ENCODE measurements at regions not wholly inside any gene's neighbourhood (a gene's known extent, or its start where the extent isn't known, plus 50 kb on each side); places are given as distances from the start of the nearest gene placed in this dataset.
"Not testable (repeated sequence)": the region's sequence is repeated elsewhere in the genome, so short reads cannot be mapped to it uniquely, and the experiment has no call there.

- DNase-seq, result no peak
Measured at GRCh38 chr3:110487840-110488239, 583.8 kb upstream of the NECTIN3 start.

- no peak for DNase-seq
Measured at GRCh38 chr3:110491413-110491812, 580.2 kb upstream of the NECTIN3 start.

DNA sequence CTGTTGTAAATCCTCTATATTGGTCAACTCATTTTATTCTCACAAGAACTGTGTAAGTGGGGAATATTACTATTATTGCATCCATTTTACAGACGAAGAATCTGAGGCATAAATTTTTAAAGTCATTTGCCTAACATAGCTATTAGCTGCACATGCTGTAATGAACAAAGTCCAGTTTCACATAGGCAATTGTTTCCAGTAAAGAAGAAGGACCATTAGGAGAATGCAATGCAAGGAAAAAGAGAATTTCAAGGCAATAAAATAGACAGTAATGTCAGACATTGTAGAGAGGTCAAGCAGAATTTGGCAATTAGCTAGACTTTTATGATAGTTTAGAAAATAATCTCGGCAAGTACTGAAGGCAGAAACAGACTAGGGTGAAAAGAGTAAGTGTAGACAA is 578.7 kb upstream of the NECTIN3 start:
- no peak for DNase-seq

GRCh38 chr3:110493438-110494092 is 578.1 kb upstream of the NECTIN3 start:
- no peak for DNase-seq

DNA sequence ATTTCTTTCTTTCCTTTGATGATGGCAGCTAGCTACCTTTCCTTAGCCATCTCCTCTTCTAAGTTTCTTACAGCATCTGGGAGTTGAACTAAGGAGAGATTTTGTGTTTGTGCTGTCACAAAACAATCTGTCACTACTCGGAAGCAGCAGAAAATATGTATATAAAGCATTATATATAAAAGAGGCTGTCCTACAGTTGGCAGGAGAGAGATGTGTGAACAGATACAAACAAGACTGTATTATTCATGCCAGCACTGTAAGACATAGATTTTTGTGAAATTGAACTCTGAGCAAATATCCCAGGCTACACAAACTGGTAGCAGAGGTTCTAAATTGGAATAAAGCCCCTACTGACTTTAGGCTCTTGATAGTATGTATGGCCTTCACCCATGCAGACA is 577.5 kb upstream of the NECTIN3 start:
- no peak for DNase-seq

DNA sequence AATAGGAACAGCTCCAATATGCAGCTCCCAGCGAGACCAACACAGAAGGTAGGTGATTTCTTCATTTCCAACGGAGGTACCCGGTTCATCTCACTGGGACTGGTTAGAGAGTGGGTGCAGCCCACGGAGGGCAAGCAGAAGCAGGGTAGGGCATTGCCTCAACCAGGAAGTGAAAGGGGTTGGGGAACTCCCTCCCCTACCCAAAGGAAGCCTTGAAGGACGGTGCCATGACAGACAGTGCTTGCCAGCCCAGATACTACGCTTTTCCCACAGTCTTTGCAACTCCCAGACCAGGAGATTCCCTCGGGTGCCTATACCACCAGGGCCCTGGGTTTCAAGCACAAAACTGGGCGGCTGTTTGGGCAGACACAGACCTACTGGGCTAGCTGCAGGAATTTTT is 576.9 kb upstream of the NECTIN3 start:
- no peak for DNase-seq

DNA sequence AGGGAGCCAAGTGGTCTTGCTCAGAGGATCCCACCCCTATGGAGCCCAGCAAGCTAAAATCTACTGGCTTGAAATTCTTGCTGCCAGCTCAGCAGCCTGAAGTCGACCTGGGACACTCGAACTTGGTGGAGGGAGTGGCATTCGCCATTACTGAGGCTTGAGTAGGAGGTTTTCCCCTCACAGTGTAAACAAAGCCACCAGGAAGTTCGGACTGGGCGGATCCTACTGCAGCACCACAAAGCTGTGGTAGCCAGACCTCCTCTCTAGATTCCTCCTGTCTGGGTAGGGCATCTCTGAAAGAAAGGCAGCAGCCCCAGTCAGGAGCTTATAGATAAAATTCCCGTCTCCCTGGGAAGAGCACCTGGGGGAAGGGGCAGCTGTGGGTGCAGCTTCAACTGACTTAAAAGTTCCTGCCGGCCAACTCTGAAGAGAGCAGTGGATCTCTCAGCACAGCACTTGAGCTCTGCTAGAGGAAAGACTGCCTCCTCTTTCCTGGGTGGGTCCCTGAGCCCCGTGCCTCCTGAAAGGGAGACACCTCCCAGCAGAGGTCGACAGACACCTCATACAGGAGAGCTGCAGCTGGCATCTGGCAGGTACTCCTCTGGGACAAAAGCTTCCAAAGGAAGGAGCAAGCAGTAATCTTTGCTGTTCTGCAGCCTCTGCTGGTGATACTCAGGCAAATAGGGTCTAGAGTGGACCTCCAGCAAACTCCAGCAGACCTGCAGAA is 576.3 kb upstream of the NECTIN3 start:
- no peak for DNase-seq

GRCh38 chr3:110504401-110504800 is 567.2 kb upstream of the NECTIN3 start:
- DNase-seq, result no peak

DNA sequence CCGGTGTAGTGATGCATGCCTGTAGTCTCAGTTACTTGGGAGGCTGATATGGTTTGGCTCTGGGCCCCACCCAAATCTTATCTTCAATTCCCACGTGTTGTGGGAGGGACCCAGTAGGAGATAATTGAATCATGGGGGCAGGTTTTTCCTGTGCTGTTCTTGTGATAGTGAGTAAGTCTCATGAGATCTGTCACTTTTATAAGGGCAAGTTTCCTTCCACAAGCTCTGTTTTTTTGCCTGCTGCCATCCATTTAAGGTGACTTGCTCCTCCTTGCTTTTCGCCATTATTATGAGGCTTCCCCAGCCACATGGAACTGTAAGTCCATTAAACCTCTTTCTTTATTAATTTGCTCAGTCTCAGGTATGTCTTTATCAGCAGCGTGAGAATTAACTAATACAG is 566.7 kb upstream of the NECTIN3 start:
- no peak for DNase-seq

GRCh38 chr3:110506890-110507289 is 564.7 kb upstream of the NECTIN3 start:
- no peak for DNase-seq

GRCh38 chr3:110507570-110507969 is 564.0 kb upstream of the NECTIN3 start:
- not testable (repeated sequence) for DNase-seq

GRCh38 chr3:110512961-110513360 is 558.7 kb upstream of the NECTIN3 start:
- DNase-seq, result no peak

DNA sequence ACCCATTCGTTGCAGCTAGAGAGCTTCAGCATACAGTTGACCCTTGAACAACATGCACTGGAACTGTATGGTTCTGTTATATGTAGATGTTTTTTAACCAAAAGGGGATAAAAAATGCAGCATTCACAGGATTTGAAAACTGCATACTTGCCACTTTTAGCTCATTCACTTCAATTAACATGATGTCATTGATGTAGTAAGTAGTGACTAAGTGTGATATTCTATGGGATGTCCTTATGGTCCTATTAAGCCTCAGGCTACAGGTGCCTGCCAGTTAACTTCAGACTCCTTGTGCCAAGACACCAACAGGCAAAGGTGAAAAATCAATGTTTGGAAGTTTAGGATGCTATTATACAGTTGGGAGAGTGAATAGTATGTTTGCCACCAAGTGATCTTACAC is 553.6 kb upstream of the NECTIN3 start:
- no peak for DNase-seq

GRCh38 chr3:110519071-110519470 is 552.5 kb upstream of the NECTIN3 start:
- DNase-seq, result no peak

GRCh38 chr3:110521019-110521418 is 550.6 kb upstream of the NECTIN3 start:
- DNase-seq, result no peak

GRCh38 chr3:110525558-110526064 is 546.0 kb upstream of the NECTIN3 start:
- DNase-seq, result not testable (repeated sequence)

DNA sequence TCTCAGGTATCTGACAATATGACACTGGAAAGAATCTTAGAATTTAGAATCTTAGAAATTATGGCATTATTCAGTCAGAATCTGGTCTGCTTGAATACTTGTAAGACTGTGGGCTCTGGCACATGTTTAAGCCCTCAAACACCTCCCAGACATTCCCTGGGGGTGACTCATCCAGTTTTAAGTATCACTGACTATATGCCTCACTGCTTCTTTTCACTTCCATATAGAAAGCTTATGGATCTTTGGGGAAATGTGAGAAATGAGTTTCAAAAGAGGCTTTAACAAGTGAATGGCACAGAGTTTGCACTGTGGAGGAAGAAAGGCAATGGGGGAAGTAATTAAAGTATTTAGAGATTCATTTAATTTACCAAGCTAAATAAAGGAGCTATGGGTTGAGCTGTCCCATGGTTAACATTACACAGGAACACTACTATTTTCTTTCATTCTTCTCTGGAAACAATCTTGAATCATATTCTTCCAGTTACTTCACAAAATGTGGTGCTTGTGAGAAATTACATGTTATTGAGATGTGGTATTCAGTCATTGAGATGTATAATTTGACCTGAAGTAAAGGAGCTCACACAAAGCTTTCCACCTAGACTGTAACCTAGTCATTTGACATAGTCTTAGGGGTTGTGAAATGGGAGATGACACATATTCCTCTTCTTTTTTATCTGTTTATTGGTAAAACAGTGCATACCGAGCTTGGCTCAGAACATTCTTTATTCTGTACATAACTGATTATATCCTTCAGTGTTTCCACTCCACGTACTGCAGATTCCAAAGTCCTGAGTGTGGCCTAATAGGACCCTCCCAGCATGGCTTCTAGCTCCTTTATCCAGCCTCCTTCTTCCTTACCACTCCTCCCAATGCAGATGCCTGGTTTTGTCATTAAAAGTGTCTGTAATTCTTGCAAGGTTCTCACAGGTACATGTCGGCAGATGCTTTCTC is 544.6 kb upstream of the NECTIN3 start:
- no peak for DNase-seq

DNA sequence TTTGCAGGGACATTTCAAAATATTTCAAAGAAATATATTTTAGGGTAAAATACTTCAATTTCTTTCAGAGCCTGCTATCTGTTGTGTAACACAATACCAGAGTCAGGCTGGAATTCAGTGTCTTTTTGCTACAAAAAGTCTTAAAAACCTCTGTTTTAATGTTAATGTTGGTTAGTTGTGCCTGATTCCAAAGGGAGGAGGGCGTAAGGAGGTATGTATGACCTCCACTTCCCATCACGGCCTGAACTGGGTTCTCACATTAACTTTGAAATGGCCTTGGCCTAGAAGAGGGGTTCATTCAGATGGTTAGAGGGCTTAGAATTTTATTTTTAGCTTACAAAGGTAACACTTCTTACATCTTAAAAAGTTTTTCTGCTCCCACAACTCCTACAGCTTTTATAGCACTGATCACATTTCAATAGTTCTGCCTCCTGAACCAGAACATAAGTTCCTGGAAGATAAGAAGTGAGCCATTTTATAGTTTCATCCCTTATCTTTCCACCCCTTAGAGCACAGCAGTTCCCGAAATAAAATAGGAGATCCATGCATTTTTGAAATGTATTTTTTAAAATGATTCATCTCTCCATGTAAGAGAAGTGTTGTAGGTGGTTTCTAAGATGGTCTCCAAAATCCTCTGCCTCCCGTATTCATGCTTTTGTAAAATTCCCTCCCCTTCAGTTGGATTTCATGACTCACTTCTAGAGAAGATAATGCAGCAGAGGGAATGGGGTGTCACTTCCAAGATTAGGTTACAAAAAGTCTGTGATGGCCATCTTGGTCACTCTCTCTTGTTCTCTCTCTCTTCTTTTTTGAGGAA is 543.1 kb upstream of the NECTIN3 start:
- no peak for DNase-seq

DNA sequence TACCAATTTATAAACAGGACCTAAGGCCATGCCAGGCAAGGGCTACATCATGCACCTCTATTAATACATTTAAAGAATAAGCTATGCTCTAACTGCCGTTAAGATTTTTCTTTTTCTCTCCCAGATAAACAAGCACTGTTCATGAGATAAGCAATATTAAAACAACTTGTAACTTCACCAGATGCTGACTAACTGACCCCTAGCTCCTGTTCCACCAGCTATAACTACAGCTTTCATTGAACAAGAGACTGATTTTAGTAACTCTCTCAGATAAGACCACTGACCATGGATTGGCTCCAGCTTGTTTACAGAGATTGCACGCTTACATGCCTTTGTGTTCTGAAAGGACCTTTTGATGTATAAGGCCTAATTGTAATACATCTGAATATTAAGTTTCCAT is 540.7 kb upstream of the NECTIN3 start:
- no peak for DNase-seq

DNA sequence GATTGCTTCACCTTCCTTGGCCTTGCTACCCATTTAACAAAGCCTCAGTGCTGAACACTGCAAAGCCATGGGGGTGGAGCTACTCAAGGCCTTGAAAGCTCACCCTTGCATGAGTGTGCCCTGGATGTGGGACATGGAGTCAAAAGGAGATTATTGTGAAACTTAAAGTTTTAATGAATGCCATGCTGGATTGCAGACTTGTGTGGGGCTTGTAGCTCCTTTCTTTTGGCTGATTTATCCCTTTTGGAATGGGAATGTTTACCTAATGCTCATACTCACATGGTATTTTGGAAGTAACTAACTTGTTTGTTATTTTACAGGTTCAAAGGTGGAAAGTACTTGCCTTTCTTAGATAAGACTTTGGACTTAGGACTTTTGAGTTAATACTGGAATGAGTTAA is 538.5 kb upstream of the NECTIN3 start:
- DNase-seq, result no peak

DNA sequence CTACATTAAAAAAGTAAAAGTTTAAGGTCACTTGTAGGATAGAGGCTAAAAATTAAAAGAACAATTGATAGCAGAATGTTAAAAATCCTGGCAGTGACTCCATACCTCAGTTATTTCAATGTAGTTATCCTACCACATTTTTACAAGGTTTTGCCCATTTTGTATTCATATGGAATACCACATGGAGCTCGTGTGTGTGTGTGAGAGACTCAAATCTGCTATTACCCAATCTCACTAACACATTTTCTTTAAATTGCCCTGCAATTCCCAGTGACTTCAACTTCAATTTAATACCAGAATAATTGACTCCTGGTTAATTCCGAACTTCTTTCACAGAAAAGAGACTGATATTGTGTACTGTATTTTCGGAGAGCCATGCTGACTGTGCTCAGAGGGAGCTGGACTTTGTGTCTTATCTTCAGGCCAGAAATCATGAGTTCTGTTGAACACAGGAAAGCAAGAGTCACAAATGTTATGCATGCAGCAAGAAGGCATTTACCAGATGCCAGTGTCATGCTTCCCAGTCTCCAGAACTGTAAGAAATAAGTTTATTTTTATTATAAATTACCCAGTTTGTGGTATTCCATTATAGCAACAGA is 529.0 kb upstream of the NECTIN3 start:
- DNase-seq, result no peak

GRCh38 chr3:110544730-110545129 is 526.9 kb upstream of the NECTIN3 start:
- DNase-seq, result no peak

Data from C1 segment of cervical spinal cord (tissue), 14 donors.